Stimulated activated CD4-positive, alpha-beta T cell treated with anti-CD3 and anti-CD28 coated beads, Interleukin-12 subunit alpha, Interleukin-12 subunit beta, amount 100 ng/mL, for 4 hours (primary cell): ENCODE measurements at regions not wholly inside any gene's neighbourhood (a gene's known extent, or its start where the extent isn't known, plus 50 kb on each side); places are given as distances from the start of the nearest gene placed in this dataset.
"Not testable (repeated sequence)": the region's sequence is repeated elsewhere in the genome, so short reads cannot be mapped to it uniquely, and the experiment has no call there.

Source experiments
- DNase-seq: peaks from one replicate; pipeline ENCODE4 v3.0.0-alpha.2; 2020

- DNase-seq: no peak
These were observed 87.9 kb downstream of the PHLDA1 start for GRCh38 chr12:75943730-75944096.

GRCh38 chr12:75941661-75942060 is 89.9 kb downstream of the PHLDA1 start:
- DNase-seq: not testable (repeated sequence)

GRCh38 chr12:75939016-75939642 is 92.4 kb downstream of the PHLDA1 start:
- no peak for DNase-seq

- DNase-seq: no peak
These were observed 93.4 kb downstream of the PHLDA1 start for GRCh38 chr12:75938189-75938588.

GRCh38 chr12:75937486-75937885 is 94.1 kb downstream of the PHLDA1 start:
- DNase-seq: no peak

DNA sequence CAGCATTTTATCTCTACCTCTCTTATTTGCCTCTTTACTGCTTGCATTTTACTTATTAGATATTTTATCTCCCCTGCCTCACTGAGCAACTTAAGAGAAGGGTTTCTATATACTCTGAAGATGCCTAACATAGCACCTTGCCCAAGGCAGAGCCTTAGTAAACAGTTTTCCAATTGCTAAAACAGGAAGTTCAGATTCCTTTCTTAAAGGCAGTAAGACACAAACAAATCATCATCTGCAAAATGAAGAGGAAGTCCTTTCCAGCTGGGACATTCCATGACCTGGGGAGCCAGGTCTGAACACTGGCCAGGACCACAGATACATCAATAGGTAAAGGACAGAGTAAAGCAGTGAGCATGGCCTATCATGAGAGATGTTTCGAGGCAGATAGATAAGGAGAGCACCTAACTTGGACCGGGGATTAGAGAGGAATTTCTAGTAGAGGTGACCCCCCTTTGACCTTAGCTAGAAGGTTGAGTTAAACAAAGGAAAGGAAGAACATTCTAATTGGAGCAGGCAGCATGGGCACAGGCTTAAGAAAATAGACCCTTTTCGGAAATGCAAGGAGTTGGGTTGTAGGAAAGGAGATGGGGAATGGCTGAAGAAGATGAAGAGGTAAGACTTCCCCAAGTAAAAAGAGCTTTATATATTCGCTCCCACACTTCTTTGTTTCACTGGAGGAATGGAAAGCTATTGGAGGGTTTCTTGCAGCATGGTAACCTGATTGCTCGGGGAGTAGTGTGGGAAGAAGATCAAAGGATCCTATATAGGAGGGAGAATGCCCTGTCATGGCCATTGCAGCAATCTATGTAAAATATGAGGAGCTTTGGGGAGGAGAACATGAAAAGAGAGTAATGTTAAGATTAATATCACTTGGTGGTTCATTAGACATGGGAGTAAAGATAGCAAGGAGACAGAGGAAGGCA is 94.8 kb downstream of the PHLDA1 start:
- DNase-seq: no peak

- DNase-seq: no peak
These were observed 95.9 kb downstream of the PHLDA1 start for GRCh38 chr12:75935539-75936242.

DNA sequence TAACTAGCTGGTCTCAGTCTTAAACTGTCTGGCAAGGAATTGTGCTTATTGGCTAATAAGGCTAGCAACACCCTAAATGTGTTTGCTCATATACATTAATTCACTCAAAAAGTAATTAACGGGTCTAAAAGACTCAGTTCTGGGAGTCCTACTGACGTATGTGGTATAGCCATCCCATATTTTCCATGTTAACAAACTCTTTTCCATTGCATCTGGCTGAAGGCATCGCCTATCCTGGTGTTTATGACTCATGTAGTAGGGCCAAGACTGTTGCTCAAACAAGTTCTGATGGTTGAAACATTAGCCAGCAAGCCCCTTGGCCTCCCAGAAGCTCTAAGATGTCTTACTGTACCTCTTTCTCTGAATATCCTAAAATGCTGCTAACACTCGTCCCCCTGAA is 98.5 kb downstream of the PHLDA1 start:
- no peak for DNase-seq

- no peak for DNase-seq
These were observed 99.3 kb downstream of the PHLDA1 start for GRCh38 chr12:75932241-75932640.

- DNase-seq: no peak
These were observed 107.5 kb downstream of the PHLDA1 start for GRCh38 chr12:75923964-75924666.

DNA sequence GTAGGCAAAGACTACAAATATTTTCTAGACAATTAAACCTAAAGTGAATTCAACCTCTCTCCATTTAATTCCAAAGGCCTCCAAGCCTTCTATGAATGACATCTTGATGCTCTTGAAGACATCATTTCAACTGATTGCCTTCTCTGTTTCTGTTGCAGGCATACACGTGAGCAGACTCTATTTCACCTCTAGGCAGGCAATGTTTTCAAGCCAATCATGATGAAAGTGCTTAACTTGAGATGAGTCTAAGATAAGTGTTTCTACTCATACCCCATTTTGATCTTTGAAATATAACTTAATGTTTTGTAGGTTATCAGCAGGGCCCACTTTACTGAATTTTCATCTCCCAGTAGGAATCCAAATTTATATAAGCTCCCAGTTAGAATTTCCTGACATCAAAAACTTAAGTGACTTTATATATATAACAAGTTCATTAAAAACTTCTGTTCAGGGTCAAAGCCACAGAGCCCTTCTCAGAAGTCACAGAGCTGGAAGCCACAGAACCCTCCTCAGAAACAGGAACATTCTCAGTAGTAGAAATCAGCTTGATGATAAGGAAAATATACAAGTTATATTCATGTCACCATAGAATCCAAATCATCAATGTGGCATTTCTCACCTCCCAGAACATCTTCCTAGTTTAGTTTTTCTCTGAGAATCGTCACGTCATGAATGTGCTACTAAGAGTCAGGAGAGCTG is 108.5 kb downstream of the PHLDA1 start:
- DNase-seq: no peak

DNA sequence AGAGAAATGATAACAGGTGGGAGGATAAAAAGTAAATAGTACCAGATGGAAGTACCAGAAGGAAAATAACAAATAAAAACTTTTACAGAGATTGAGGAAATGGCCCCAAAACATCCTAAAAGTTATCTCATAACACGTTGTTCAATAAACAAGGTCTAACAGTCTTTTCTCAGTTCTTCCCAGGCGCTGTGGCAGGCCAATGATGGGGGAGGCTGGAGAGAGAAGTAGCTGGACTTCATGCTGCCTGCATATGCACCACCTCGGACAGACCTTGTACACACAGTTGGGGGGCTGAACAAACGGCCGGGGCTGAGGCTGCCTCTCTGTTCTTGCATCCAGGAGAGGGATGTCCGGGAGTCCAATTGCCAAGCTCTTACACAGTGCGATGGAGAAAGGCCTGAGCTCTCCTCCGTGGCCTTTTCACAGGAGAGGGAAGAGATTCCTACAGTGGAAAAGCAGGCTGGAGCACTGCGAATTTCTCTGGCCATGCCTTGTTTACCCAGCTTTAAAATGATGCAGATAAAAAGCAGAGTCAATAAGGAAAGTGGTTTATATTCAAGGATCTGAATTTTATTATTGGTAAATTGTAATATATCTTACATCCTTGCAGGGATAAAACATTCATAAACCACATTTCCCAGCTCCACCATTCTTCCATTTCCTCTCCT is 109.8 kb downstream of the PHLDA1 start:
- no peak for DNase-seq

DNA sequence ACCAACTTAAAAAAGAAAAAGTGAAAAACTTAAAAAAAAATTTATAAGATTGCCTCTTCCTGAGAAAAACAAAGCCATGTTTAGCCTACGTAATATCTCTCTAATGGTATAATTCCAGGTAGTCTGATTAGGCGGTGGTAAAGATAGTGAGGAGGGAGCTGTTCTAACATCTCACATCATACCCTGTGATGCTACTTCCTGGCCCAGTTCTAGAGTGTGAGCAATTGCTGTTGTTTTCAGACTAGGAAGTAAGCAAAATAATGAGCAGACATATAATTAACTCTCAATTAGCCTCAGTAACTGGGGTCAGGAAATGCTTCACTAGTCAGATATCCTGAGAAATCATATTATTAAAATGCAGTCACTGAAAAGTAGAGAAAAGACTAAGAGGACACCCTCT is 113.9 kb downstream of the PHLDA1 start:
- no peak for DNase-seq

- no peak for DNase-seq
These were observed 114.5 kb downstream of the PHLDA1 start for GRCh38 chr12:75917083-75917482.

DNA sequence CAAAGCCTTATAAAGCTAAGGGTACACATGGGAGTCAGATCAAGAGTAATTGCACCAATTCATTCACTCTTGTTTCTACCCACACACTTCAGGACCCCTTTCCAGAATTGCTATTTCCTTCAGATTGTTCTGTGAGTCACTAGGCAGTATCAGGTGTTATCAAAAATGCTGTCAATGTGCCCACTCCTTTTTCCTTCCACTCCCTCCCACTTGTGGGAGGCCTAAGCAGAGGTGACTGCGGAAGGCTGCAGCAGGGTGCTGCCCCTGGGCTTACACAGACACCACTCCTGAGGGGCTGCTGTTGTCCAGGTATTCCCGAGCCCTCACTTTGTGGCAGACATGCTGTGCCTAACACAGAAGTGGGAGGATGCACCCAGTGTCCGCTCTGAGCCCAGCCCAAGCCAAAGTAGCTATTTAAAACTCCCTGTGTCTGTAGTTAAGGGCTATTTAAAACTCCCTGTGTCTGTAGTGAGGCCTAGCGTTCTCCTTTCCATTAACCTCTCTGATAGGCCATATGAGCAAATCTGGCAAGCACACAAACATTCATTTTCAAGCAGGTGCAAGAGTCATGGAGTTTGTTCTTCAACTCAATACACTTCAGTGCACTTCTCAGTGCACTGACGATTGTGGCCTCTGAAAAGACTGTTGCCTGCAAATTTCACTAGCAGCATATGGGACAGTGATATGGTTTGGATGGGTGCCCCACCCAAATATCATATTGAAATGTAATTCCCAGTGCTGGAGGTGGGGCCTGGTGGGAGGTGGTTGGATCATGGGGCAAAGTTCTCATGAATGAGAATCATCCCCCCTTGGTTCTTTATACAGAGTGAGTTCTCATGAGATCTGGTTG is 117.8 kb downstream of the PHLDA1 start:
- DNase-seq: peak; percentile 34

- DNase-seq: no peak
These were observed 121.6 kb downstream of the PHLDA1 start for GRCh38 chr12:75909714-75910656.

DNA sequence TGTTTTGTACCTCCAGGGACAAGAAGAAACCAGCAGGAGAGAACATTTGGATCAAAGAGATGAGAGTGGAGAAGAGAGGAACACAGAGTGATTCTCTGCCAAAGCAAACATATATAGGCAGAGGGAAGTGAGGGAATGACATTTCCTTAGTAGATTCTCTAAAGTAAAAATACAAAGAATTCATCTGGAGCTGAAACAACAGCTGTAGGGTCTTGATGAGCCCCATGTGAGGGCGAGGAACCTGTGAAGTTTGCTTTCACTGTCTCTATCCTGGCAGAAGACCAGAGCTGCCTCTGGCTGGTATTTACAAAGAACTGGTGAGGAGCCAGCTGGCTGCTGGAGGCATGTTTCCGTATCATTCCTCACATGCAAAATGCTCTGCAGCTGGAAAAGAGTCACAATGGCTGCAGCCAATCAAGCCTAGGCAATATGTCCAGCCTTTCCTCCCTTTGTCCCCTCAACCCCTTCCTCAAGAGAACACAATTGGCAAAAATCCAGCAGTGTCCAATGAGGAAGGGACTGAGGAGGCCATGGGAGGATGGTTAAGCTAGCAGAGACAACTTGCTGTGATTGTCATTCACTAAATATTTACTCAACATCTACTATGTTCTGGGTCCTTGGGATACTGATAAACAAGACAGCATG is 122.5 kb downstream of the PHLDA1 start:
- no peak for DNase-seq

- no peak for DNase-seq
These were observed 125.7 kb downstream of the PHLDA1 start for GRCh38 chr12:75905922-75906321.

GRCh38 chr12:75900781-75901254 is 130.8 kb downstream of the PHLDA1 start:
- DNase-seq: no peak
